ENCODE measurements at regions not wholly inside any gene's neighbourhood (a gene's known extent, or its start where the extent isn't known, plus 50 kb on each side); places are given as distances from the start of the nearest gene placed in this dataset.

DNA sequence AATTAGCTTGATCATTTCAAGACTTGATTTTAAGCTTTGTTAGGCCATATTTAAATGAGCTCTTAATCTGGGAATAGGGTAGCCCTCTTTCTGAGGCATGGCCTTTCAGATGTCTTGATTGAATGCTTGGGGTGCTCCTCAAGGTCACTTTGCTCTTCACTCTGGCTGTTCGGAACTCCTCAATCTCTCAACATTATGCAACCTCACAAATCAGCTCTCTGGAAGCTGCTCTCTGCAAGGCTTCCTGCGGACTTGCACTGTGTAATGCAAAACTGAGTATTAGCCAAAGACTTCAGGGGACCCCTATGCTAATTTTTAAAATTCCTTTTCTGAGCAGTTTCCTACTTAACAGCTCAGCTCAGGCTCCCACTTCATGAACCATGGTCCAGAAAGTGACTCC, 398.3 kb downstream of the PRDM5 start:
- DNase-seq, result no peak

DNA sequence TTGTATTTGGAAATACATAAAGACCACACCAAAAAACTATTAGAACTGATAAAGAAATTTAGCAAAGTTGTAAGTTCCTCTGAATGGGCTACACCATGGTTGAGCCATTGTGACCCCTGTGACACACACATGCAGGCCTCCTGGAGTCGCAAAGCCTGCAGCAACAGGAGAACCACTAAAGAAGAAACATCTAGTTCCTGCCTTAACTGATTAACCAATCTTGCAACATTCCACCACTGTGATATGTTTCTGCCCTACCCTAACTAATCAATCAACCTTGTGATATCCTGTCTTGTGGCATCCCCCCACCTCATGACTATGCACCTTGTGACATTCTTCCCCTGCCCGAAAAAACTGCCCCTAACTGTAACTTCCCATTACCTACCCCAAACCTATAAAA, 401.8 kb downstream of the PRDM5 start:
- DNase-seq, result no peak

GRCh38 chr4:120517966-120518365, 404.6 kb downstream of the PRDM5 start:
- no peak for DNase-seq

DNA sequence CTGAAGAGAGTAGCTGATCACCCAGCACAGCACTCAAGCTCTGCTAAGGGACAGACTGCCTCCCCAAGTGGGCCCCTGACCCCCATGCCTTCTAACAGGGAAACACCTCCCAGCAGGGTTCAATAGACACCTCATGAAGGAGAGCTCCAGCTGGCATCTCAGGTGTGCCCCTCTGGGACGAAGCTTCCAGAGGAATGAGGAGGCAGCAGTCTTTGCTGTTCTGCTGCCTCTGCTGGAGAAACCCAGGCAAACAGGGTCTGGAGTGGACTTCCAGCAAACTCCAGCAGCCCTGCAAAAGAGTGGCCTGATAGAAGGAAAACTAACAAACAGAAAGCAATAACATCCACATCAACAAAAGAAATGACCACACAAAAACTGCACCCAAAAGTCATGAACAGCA, 412.8 kb downstream of the PRDM5 start:
- no peak for DNase-seq

DNA sequence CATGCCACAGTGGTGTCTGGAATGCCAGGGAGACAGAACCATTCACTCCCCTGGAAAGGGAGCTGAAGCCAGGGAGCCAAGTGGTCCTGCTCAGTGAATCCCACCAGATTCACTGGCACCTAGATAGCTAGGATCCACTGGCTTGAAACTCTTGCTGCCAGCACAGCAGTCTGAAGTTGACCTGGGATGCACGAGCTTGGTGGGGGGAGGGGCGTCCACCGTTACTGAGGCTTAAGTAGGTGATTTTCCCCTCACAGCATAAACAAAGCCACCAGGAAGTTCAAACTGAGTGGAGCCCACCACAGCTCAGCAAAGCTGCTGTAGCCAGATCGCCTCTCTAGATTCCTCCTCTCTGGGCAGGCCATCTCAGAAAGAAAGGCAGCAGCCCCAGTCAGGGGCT, 413.3 kb downstream of the PRDM5 start:
- no peak for DNase-seq

DNA sequence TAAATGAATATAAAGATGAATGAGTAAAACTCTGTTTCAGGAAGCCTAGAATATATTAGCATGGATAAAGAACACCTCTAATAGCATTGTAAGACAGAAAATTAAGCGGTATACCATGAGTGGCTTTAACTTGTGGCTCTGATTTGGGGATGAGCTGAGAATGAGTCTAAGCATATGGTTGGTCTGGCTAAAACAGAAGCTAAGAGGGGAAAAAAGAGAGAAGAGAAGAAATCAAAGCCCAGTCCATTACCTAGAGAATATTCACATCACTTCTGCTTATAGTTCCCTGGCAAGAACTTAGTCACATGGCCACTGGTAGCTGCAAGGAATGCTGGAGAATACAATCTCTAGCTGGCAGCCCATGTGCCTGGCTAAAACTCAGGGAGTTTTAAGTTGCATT, 414.5 kb downstream of the PRDM5 start:
- DNase-seq, result no peak

- DNase-seq, result no peak
These were observed 416.0 kb downstream of the PRDM5 start for GRCh38 chr4:120506536-120506935.

GRCh38 chr4:120498678-120499077, 423.8 kb downstream of the PRDM5 start:
- DNase-seq, result no peak

DNA sequence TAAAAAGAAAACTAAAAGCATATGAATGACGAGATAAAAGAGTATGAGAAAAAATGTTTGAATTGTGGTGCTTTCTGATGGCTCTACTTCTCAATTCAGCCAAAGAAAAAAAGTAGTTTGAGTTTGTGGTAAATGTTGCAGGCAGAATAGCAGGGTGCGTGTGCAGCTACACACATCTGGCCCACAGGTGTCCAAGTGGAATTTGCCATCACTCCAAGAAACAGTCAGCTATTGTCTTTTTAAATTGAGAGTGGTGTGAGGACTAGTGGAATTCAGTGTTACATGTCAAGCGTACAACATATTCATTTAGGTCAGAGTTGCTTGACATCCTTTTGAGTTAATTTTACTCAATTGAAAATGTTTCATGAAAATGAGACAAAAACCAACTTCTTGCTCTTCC, 424.8 kb upstream of the MAD2L1 start:
- DNase-seq, result no peak

GRCh38 chr4:120481756-120482155, 415.1 kb upstream of the MAD2L1 start:
- no peak for DNase-seq

GRCh38 chr4:120472447-120473131, 405.9 kb upstream of the MAD2L1 start:
- DNase-seq, result peak; percentile 44

GRCh38 chr4:120466429-120466828, 399.8 kb upstream of the MAD2L1 start:
- DNase-seq, result no peak

DNA sequence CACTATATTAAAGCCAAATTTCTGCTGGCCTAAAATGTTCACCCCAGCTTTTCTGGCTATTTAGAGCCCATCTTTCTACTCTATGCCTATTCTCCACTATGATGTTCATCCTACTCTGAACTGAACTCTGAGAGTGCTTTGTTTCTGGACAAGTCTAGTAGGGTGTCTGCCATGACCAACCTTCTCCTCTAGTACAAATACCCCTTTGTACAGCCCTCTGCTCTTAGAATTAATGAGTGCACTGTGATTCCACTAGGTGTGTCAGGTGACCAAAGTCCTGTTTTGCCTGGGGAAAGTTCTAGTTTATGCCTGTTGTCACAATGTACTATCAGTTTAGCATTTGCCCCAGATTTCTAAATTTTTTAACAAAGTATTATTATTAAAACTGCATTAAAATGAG, 388.1 kb upstream of the MAD2L1 start:
- no peak for DNase-seq

DNA sequence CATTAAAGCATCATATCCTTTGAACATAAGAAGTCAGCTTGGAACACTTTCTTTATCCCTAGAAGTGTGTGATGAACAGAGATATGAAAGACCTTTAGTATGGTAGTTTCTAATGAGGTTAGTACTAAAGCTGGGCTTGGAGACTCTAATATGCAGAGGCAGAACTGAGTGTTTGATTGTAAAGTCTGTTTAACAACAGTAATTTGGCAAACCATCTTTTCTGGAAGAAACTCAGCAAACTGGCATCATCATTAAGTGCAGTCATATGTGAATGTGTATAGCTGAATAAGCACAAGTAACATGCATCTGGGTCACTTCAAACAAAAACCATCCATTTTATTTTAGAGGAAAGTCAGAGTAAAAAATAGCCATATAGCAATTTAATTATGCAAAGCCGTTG, 385.9 kb upstream of the MAD2L1 start:
- DNase-seq, result no peak

GRCh38 chr4:120452001-120452400, 385.4 kb upstream of the MAD2L1 start:
- DNase-seq, result no peak

DNA sequence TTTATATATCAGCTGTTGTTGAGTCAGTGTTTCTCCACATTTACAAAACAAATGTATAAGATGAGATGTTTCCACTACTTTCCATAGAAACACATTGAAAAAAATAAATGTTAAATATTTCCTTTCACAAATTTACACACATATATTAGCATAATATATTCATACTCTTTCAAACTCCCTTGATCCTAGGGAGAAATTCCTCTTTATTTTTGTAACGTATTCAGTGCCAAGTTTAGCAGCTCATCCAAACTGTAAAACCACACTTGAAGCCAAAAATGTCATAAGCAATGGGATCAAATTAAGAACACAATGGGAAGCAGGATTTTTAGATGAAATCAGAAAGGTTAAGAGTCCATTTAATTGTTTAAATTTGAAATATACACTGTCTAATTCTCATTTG, 381.1 kb upstream of the MAD2L1 start:
- no peak for DNase-seq

DNA sequence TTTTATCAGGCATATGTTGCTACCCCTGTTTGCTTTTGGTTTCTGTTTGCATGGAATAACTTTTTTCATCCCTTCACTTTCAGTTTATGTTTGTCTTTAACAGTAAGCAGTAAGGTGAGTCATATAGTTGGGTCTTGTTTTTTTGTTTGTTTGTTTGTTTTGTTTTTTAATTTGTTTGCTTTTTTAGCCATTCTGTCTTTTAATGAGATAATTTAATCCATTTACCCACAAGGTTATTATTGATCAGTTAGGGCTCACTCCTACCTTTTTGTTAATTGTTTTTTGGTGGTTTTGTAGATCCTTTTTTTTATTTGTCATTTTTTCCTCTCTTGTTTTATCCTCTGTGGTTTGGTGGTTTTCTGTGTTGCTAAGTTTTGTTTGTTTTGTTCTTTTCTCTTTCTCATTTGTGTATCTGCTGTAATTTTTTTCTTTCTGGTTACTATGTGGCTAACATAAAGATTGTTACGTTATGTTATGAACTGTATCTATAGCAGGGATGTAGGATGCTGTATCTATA, 379.5 kb upstream of the MAD2L1 start:
- no peak for DNase-seq

- DNase-seq, result no peak
These were observed 378.5 kb upstream of the MAD2L1 start for GRCh38 chr4:120445186-120445585.

- DNase-seq, result no peak
These were observed 376.5 kb upstream of the MAD2L1 start for GRCh38 chr4:120443116-120443515.

DNA sequence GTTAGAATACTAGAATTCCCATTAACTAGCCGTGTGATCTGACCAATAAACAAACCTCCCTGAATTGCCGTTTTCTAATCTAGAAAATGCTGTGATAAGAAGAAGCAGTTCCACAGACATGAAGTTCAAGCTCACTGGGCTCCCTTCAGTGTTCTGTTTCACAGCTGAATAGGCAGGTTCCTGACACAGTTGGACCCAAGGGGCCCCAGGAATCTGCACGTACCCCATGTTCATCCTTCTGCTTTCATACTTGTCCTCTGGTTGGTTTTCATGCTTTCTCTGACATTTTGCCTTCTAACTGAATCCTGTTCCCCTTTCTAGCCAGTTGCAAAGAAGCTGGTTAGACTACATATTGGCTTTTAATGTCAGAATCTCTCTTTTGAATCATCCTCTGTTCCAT, 374.1 kb upstream of the MAD2L1 start:
- DNase-seq, result no peak

DNA sequence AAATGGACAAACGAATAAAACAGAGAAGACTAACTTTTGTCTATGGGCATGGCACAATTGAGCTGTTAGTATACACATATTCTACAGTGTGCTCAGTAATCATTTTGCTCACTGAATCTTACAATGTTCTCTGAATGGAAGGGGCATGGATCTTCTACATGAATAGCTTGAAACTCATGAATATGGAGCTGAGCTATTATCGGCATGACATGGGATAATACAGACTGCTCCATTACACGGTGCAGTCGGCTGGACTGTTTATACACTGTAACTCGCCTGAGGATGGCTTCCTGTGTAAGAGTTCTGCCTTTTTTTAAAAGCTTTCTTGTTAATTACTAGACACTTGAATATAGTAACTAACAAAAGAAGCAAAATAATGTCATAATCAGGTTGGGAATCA, 368.5 kb upstream of the MAD2L1 start:
- no peak for DNase-seq

DNA sequence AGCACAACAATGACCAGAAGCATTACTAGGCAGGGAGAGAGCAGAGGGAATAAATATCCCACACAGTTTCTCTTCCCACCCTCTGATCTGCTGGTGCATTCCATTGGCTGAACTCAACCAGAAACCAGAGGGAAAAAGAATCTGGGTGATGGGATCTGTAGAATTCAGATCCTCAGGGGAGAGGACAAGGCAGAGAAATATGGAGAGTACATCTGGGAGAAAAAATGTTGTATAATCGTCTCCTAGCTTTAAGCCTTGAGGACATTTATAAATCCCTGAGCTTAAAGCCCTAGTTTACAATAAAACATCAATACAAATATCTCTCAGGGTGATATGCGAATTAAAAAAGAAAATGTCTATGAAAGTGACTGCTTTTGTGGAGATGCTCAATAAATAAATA, 368.1 kb upstream of the MAD2L1 start:
- DNase-seq, result no peak

DNA sequence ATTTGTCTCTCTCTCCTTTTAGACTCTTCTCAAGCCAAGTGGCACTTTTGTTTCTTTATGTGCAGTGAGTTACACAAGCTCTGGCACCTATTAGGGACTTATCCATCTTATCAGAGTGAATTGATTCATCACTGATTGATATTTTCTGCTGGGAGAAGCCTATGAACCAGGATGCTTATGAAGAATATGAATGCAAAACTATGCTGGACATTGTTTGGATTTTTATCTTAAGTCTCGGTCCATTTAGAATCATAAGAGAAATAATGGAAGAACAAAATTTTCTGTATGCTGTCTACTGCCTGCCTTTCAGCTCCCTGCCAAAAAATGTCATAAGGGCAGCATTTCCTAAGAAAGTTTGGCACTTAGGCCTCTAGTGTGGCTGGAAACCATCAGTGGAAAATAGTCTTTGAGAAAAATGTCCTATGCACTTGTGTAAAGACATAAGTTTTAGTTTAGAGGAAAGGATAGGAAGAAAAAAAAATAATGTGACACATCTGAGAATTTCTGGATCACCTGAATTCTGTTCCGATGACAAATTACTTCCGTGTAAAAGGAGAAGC, 365.7 kb upstream of the MAD2L1 start:
- DNase-seq, result no peak

DNA sequence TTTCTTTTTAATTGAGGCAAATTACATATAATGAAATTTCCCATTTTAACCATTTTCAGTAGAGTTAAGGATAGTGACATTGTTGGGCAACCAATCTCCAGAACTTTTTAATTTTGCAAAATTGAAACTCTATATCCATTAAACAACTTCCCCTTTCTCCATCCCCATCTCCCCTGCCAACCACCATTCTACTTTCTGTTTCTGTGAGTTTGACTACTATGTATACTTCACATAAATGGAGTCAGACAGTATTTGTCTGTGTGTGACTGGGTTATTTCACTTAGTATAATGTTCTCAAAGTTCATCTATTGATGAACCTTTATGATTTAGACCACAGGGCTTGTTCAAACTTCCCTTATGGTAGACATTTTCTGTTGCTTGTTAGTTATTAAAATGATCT, 364.5 kb upstream of the MAD2L1 start:
- no peak for DNase-seq

DNA sequence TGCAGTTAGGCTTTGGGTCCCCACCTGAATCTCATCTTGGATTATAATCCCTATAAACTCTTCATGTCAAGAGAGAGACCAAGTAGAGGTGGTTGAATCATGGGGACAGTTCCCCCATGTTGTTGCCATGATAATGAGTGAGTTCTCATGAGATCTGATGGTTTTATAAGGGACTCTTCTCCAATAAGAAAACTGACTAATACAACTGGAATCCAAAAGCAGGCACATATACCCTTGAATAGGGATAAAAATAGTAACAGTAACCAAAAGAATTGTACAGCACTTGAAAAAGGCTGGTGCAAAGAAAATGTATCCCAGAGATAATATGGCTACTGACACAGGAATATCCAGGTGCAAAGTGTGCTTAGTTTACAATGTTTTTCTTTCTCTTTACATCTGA, 351.5 kb upstream of the MAD2L1 start:
- DNase-seq, result no peak

All from NCI-H1048 (cell line).